UCSD-AML1 (cell line): ENCODE measurements at regions not wholly inside any gene's neighbourhood (a gene's known extent, or its start where the extent isn't known, plus 50 kb on each side); places are given as distances from the start of the nearest gene placed in this dataset.
"Not testable (repeated sequence)": the region's sequence is repeated elsewhere in the genome, so short reads cannot be mapped to it uniquely, and the experiment has no call there.

ENCODE experiments used
- DNase-seq: peaks from one replicate; lab custom pipeline; 2025; ENCODE audit not compliant: unreplicated experiment; lab: John Stamatoyannopoulos, UW

DNA sequence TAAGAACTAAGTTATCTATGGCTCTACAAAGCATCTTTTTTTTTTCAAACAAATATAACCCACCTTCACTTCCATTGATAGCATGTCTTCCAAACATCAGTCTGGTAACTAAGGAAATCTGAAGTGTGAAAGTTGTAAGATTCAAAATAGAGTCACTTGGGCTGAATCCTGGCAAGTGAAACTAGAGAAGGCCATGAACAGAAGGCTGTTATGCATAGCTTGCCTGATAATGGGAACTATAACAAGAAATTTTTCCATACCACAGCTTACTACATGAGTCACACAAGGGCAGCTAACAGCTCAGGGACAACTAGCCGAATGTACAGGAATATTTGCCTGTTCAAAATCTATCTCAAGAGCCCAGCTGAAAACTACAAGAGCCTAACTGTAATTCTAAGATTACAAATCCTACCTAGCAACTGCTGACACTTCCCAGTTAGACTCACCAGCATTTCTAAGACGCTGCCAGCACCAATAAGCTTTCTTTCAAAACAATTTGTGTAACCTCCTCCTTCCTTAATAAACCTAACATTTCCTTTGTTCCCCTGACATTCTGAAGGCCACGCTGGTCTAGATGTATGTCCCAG, 1066.5 kb downstream of the PLOD2 start:
- DNase-seq, result no peak

DNA sequence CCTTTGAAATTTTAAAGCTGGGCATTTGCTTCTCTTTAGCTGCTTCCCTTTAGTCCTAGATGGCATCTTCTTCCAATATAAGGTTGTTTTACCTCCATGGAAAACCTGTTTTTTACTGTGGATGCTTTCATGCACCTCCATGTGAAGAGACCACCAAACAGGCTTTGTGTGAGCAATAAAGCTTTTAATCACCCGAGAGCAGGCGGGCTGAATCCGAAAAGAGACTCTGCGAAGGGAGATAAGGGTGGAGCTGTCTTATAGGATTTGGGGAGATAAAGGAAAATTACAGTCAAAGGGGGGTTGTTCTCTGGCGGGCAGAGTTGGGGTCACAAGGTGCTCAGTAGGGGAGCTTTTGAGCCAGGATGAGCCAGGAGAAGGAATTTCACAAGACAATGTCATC, 1049.8 kb downstream of the PLOD2 start:
- not testable (repeated sequence) for DNase-seq

DNA sequence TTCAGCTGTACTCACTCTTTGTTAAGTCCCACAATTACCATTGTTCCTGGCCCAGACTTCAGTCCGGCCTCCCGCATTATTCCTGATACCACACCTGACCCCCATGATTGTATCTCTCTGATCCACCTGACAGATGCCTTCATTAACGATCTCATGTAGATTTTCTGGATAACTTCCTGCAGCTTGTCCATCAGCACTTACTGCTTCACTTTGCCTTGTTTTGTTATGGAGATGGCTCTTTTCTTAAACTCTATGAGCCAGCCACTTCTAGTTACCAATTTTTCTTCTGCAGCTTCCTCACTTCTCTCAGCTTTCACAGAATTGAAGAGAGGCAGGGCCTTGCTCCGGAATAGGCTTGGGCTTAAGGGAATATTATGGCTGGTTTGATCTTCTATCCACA, 1044.2 kb downstream of the PLOD2 start:
- DNase-seq, result no peak

DNA sequence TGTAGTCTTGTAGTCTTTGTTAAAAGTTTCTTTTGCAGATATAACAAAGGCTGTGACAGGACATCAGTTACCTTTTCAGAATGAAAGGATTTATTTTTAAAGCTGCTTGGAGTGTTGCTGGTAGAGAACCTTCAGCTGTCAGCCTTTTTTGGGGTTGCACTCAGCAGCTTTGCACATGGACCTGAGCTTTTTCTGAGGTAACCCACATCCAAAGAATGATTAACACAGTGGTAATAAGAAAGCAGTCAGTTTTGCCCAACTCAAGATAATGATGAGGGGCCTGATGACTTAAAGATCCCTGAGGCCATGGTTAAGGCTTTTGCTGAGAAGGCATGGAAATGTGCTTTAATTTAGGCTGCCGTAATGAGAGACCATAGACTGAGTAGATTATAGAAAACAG, 1042.7 kb downstream of the PLOD2 start:
- no peak for DNase-seq

DNA sequence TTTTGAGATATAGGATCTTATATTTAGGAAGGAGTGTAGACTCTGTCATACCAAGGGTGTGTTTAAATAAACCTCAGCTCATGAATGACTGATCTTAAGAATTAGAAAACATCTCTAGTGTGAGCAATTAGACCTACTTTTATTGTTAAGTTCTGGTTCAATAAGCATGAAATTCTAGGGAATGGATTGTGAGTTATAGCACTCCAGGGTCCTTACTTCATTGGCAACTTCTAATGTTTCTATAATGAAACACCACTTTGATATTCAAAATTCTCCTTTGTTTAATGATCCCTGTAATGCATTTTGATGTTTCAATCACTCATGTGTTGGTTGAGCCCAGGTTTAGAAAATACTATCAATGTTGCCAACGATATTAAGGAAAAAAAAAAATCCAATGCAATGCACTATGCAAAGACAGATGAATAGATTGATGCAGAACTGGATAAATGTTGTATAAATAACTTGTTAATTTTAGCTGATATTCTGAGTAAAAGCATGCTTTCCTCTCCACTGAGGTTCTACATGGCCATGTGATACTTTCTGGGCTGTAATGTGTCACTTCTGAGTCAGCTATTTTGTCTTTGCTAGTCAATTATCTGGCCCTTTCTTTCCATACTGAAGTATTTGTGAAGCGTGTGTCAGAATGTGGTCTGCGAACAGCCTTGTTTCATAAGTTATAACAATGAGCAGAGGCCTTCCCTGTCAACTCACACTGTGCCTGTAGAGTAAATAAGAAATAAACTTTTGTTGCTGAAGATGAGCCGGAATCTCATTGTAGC, 1035.9 kb downstream of the PLOD2 start:
- no peak for DNase-seq

DNA sequence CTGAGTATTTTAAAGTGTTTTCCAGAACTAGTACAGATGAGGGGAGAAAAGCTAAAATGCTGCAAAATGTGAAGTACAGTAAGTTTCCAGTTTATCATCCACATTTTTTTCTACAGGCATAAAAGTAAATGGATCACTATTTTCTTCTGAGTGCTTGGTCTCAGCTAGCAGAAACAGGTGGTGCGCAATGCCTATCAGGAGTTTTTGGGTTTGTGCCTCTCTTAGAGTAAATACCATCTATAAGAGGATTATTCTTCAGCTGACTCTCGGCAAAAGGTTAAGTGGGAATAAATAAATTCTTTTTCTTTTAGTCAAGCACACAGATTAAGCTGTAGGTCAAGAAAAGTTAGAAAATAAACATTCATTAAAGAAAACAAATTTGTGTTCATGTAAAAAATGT, 1027.7 kb downstream of the PLOD2 start:
- DNase-seq, result no peak

DNA sequence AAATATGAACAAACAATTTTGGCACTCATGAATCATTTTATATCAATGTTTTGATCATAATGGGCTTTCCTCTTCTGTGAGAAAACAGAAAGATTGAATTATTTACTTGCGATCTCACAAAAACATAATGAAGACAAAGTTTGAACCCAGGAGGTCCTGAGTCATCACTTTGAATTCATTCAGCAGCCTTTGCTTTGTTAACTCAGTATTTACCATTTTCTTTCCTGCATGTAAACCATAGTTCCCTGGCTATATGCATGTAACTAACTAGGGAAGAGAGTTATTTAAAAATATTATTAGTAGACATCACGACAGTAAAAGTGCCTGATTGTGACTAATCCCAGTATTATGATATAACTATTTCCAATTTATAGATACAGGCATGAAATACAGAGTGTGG, 1026.2 kb downstream of the PLOD2 start:
- DNase-seq, result no peak

DNA sequence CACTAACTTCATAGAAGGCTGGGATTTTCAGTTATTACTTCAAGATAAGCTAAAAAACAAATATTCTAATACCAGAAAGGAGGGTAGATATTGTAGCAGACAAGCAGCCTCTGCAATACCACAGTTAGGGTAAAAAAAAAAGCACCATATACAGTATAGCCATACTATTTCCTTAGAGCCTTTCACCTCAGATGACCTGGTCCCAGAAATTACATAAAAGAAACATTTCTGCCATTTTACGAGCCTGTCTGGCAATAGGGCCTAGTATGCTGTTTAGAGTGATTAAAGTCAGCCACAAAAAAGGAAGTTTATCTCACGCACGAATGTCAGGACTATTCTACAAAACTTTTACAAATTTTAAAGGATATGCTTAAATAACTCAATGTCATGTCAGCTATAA, 1016.6 kb downstream of the PLOD2 start:
- DNase-seq, result no peak

DNA sequence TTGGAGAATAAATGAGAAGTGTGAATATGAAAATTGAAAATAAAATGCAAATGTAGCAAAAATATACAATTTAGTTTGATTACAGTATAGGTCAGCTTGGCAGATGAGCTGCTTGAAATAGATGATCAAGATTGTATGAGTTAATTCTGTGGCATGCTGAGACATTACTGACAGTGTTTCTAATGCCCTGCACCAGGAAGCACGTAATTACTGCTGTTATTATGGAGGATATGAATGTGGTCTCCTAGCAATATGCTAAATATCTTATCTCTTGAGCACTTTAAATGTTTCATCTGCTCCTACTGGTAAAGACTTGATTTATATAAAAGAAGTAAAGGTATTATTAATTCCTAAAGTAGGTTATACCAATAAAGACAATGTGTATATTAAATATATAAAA, 1015.5 kb downstream of the PLOD2 start:
- no peak for DNase-seq

DNA sequence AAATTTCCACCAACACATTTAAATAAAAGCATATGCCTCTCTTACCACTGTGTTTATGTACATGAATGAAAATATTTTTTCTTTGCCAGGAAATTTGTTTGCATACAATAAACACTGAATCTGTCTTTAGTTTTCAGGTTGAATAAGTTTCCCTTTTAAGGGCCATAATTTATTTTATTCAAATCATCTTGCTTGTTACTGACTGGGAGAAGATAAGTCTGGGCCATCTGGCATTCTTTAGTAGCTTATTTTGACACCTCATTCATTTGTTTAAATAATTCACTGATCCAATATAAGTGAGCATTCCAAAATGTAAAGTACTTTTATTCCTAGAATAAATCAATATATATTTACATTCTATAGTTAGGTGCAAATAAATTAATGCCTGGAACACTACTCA, 1001.3 kb downstream of the PLOD2 start:
- no peak for DNase-seq

DNA sequence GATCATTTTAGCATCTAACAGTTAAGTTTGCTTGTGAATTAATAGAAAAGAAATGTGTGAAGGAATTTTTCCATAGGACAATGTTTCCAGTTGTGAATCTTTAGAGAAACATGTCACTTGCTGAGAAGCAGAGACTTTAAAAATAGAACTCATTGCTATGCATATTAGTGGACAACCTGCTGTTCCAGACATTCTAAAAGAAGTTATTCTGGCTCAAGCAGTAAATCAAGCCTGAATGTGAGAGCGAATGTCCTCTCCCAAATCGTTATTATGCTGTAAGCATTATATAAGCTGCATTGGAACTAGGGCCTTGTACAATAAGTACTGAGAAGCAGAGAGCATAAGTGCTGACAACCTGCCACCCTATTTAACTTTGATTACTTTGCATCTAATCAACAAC, 990.9 kb downstream of the PLOD2 start:
- no peak for DNase-seq

DNA sequence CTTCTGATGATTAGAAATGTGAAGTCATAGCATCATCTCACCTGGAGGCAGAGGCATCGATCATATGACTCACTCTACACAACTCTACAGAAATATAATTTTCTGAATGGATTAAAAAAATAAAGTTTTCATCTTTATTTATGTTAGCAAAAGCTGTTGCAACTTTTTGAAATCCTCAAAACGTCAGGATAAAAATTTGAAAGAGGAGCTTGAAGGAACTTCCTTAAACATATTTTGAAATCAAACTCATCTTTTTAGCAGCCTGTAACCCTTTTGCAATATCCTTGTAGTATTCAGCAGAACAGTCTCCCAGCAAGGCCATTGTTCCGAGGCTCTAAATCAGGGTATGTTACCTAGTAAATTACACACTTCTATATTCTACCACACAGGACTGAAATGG, 985.4 kb downstream of the PLOD2 start:
- DNase-seq, result no peak

DNA sequence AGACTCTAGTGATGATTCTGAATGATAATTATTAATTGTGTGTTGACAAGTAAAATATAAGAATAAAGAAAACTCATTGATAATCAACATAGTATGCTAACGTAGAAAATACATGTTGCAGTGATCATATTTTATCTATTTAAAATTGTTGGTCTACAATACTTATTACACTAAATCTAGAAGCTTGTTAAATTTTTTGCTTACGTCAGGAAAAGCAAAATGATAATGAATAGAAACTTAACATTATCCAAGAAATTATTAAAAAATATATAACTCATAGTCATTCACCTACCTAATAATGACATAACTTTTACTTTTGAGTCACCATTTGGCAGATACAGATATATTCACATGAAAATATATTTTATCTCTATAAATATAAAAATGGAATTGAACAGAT, 984.1 kb downstream of the PLOD2 start:
- no peak for DNase-seq

DNA sequence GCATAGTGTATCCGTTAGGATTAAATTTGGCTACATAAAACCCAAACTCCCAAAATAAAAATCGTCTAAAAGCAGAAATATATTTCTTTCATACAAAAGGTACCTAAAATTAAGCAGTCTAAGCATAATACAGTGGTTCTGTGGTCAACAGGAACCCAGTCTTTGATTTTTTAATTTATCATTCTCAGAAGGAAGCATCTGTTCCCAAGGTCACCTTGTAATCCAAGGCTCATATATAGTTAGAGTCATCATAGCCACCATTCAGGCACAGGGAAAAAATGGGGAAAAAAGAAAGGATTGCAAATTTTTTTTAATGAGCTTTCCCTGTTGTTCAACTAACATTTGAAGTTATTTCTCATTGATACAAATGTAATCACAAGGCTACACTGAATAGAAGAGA, 983.2 kb downstream of the PLOD2 start:
- DNase-seq, result no peak

DNA sequence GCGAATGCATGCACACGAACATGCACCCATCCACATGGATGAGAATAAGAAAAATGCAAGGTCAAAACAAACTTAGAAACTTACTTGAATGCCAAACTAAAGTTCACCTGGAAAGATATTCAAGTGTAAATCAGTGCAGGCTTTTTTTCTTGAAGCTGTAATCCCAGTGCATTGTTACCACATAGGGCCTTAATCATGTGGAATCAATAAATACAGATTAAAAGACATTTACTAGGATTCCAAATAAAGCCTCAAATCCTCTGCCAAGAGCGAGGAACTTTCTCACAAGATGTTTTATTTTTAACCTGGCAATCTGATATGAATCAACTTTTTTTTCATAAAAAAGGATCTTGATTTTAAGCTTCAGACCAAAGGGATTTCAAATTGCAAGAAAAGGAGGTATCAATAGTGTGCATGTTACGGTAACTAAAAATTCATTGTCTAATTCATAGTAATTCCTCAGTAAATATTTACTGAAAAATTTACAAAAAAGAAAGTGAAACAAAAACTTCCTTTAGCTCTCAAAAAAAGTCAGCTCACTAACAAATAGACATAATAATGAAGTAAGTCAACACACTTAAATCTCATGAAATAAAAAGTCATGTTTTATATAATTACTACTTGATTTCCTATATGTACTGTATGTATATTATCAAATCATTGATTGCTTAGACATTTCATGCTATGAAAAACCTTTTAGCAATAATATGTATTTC, 978.6 kb downstream of the PLOD2 start:
- DNase-seq, result no peak

DNA sequence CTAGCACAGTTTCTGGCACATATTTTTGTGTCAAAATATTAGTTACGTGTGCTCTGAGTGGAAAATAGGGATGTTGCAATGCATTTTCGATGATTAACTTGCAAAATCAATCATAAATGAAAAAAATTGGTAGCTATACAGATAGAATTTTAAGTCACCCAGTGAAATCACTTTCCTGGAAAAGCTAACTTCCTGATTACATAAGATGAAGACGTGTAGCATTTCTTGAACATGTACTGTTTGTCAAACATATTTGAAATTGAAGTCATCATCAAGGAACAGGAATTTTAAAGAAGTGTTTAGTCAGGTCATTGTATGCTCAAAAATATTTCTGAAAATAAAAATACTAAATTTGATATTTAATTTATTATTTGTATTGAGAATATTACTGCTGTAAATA, 977.7 kb downstream of the PLOD2 start:
- DNase-seq, result no peak

DNA sequence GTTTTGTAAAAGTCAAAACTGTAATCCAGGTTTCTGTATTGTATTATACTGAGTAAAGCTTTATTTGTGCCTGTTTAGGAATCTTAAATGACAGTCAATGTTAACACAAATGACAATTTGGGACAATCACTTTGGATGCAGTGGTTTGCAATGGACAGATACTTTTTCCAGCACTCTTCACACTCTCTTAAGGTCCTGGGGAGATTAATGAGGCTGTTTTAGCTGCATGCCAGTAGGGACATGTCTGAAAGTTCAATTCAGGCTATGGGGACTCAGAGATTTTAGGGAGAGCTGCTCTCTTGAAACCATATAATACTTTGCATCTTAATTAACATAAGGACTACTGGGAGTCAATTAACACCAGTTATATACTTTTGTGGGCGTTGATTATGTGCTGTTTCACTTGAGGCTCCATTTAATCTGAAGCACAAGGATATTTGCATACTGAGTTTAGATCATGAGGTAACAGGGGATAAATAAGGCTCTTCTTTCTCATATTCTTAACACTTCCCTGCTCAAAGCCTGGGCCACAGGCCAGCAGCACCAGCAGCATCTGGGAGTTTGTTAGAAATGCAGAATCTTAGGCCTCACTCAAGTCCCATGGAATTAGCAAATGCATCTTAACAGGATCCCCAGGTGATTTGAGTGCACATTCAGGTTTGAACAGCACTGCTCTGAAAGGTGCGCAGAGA, 972.8 kb downstream of the PLOD2 start:
- no peak for DNase-seq

DNA sequence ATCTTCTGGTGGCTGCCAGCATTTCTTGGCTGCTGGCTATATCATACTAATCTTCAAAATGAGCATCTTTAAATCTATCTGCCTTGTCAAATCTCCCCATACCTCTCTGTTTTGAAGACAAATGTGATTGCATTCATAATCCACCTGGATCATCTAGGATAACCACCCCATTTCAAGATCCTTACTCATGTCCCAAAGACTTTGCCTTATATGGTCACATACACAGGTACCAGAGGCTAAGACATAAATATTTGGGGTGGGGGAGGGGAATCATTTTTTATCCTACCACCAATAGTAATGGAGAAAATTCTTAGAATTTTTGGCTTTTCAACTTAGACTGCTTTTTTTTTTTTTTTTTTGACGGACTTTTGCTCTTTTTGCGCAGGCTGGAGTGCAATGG, 970.8 kb downstream of the PLOD2 start:
- no peak for DNase-seq

DNA sequence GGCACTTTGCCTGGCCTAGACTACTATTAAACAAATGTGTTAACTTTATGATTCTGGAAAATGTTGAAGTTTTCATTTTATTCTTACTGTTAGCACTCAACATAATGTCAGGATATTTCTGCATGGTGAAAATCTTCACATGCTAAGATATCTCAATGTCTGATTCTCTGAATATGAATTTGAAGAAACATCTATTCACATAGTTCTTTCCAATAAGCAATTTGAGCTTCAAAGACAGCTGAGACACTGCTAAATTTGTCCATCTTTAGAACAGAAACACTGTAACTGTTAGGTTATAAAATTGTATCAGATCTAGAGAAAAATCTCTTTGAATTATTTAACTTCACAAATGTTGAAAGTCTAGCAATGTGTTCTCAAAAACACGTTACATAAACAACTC, 970.2 kb downstream of the PLOD2 start:
- DNase-seq, result no peak

DNA sequence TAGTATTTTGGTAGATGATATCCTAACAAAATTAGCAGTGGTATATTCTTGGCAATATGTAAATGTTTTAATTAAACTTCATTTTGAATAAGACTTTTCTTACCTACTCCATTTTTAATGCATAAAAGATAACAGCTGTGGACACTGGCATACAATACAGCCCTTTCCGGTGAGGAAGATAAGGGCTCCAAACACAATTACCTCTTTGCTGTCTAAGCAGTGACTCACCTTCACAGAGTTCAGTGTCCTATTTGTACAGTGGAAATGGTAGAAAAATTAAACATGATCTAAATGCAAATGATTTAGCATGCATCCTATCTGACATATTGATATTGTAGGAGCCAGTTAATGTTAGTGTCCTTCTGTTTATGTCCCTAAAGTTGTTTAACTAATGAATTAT, 969.4 kb downstream of the PLOD2 start:
- DNase-seq, result no peak

DNA sequence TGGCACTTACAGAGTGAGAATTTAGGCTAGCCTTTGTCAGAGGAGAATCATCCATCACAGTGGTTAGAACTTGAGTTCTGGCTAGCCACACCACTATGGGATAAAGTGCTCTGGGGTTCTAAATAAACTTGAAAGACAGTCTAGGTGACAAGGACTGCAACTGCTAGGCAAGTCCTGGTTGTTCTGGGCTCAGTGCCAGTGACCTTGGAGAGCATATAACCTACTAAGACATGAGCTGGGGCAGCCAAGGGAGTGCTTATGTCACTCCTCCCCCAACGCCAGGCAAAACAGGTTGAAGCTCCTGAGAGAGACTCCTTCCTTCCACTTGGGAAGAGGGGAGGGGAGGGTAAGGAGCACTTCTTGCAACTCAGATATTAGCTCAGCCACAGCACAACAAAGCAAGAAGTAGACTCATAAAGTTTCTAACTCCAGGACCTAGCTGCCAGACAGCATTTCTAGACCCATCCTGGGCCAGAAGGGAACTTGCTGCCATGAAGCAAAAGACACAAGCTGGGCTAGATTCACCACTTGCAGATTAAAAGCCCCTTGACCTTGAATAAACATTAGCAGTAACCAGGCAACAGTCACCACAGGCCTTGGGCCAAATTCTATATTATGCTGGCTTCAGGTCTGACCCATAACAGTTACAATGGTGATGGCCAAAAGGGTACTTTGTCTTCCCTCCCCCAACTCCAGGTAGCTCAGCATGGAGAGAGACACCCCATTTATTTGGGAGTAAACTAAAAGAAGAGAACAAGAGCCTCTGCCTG, 963.7 kb downstream of the PLOD2 start:
- no peak for DNase-seq
